ENCODE measurements at regions not wholly inside any gene's neighbourhood (a gene's known extent, or its start where the extent isn't known, plus 50 kb on each side); places are given as distances from the start of the nearest gene placed in this dataset.

- no peak for DNase-seq (ENCODE audit: low read depth)
These were observed 119.1 kb downstream of the MN1 start for GRCh38 chr22:27682437-27682836.

DNA sequence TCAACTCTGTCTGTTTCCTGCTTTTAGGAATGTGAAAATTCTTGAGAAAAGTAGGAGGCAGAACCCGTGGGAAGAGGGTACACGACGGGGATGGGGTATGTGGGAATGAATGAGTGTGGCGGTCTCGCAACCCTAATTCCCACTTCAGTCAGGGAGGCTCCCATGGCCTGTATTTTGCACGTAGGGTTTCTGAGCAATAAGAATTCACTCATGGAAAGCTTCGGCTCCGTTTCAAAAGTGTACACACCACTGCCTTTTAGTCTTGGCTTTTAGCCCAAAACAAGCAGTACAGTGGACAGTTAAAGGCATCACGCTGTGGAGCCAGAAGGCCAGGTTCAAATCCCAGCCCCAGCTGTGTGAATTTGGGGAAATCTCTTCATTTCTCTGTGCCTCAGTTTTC lies 116.7 kb downstream of the MN1 start:
- no peak for DNase-seq (ENCODE audit: low read depth)

GRCh38 chr22:27685515-27685914 lies 116.0 kb downstream of the MN1 start:
- DNase-seq (ENCODE audit: low read depth), result no peak

GRCh38 chr22:27685970-27686369 lies 115.6 kb downstream of the MN1 start:
- no peak for DNase-seq (ENCODE audit: low read depth)

DNA sequence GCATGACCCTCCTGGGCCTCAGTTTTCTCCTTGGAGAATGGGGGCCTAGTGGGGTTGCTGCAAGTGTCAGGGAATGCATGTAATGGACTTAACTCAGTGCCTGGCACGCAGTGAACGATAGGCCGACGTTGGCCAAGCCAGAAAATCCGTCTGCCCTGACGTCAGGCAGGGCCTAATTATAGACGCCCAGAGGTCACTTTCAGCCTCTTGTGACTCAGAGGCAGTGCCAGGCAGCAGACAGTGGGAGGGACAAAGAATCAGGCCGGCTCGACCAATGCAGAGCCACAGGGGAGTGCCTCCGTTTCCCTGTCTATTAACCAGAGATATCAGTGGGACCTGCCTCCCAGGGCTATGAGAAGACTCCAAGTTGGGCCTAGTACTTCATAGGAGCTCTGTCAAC lies 115.0 kb downstream of the MN1 start:
- DNase-seq (ENCODE audit: low read depth), result no peak

DNA sequence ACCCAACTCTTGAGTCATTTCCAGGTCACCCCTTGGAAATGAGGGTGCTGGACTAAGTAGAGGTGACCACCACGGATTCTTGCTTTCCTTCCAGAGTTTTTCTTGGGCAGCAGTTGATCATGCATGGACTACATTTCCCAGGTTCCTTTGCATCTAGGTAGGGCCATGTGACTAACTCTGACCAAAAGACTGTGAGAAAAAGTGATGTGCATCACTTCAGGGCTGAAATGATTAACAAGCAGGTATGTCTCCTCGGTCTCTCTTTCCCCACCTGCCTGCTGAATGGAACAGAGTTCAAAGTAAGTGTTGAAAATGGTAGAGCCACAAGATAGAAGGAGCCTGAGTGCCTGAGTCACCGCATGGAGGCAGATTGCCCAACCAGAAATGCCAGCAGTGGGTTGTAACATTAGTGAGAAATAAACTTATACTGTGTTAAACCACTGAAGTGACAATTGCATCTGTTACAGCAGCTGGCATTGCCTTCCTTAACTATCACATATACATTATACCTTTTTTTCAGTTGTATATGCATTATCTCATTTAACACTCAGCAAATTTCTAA lies 113.5 kb downstream of the MN1 start:
- no peak for DNase-seq (ENCODE audit: low read depth)

DNA sequence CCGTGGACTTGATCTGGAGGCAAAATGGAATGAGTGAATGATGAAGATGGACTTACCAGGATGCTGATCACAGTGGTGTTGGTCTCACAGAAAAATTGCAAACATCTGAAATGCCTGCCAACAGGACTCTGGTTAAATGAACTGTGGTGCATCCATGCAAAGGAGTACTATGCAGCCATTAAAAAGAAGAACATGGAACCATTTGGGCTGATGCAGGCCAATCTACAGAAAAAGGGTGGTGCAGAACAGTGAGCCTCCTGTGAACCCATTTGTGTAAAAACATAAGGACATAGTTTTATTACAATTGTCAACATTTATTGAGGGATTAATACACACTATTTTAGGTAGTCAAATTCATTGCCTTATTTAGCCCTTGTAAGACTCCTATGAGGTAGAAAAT lies 111.9 kb downstream of the MN1 start:
- DNase-seq (ENCODE audit: low read depth), result no peak

DNA sequence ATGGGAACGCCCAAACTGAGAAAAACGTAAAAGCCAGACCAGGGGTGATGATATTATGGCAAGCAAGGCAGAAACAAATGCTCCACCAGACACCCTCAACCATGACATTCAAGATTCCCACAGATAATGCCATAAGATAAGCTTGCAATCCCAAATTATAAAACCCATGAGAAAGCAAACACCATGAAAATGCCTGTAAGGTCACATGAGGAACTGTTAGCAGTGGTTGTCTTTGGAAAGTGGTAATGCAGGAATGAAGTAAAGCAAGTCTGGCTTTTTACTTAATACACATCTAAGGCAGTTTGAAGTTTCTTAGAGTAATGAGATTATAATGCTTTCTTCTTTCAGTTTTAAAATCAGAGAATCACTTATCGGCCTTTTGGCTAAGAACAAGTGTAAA lies 111.0 kb downstream of the MN1 start:
- no peak for DNase-seq (ENCODE audit: low read depth)

DNA sequence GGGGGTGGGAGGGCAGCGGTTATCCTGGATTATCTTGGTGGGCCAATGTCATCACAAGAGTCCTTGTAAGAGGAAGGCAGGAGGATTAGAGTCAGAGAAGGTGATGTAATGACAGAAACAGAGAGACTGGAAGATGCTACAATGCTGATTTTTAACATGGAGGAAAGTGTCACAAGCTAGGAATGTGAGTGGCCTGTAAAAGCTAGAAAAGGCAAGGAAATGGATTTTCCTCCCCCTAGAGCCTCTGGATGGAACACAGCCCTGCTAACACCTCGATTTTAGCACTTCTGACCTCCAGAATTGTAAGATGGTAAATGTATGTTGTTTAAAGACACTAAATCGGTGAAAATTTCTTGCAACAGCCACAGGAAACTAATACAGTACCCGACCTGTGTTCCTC lies 109.3 kb downstream of the MN1 start:
- no peak for DNase-seq (ENCODE audit: low read depth)

DNA sequence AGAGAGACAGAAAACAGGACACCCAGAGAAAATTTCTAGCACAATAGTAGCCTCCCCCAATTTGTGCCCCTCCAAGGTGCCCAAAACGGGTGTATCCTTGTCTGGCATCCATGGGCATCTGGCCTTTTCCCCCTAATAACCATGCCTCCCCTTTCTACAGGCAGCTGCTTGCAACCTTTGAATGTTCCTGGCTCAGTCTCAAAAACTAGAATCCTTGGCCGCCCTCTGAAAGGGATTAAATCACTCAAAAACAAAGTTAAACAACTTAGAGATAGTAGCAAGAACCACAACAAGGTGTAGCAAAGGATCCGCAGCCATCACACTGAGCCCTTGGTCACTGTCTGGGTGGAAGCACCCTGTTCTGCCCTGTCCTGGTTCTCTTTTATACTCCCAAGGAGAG lies 105.6 kb downstream of the MN1 start:
- DNase-seq (ENCODE audit: low read depth), result no peak

DNA sequence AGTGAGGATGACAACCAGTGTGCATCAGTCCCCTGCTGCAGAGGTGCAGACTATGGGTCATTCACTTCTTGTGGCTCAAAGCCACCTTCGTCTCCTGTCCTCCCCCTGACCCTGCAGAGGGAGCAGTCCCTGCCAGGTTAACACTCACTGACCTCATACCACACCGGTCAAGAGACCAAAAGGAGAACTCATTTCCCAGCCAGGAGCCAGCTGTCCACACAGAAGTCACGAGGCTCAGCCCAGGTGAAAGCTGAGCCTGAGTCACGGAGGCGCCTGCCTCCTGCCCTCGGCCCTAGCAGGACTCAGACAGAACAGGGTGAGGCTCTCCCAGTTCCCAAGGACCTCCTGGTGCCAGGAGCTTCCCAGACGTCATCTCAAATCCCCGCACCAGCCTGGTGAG lies 103.7 kb downstream of the MN1 start:
- no peak for DNase-seq (ENCODE audit: low read depth)

All from stimulated activated CD8-positive, alpha-beta memory T cell treated with anti-CD3 and anti-CD28 coated beads, Interleukin-12 subunit alpha, Interleukin-12 subunit beta, amount 100 ng/mL, for 1 hour (primary cell).